ENCODE measurements at regions not wholly inside any gene's neighbourhood (a gene's known extent, or its start where the extent isn't known, plus 50 kb on each side); places are given as distances from the start of the nearest gene placed in this dataset.

GRCh38 chr22:49645257-49645656, 182.4 kb downstream of the BRD1 start (continued):
- TF ChIP-seq PRDM4 (tag by site-specific recombination; IDR thresholded peaks at IDR 0.05) (no peak), ZNF175 (tag by site-specific recombination; IDR thresholded peaks at IDR 0.05) (no peak), ZNF423 (tag by site-specific recombination; IDR thresholded peaks at IDR 0.05) (no peak), ZSCAN5A (tag by site-specific recombination; IDR thresholded peaks at IDR 0.05) (no peak), MZF1 (tag by site-specific recombination; IDR thresholded peaks at IDR 0.05; ENCODE audit: borderline replicate concordance) (no peak), OSR2 (tag by site-specific recombination; IDR thresholded peaks at IDR 0.05) (no peak), ZNF112 (tag by site-specific recombination; IDR thresholded peaks at IDR 0.05) (0 out of 2 replicates have a peak, but pooled peaks have one; percentile 25), SALL2 (tag by site-specific recombination; IDR thresholded peaks at IDR 0.05; ENCODE audit: borderline replicate concordance) (peak; percentile 19; the same call in 1 of the 2 replicates), PRDM6 (tag by site-specific recombination; IDR thresholded peaks at IDR 0.05) (no peak), GLIS2 (tag by site-specific recombination; IDR thresholded peaks at IDR 0.05) (no peak), ZBTB48 (tag by site-specific recombination; IDR thresholded peaks at IDR 0.05) (no peak), GFI1B (tag by site-specific recombination; IDR thresholded peaks at IDR 0.05) (no peak), ZNF248 (tag by site-specific recombination; IDR thresholded peaks at IDR 0.05) (0 out of 2 replicates have a peak, but pooled peaks have one; percentile 41), ZNF529 (tag by site-specific recombination; IDR thresholded peaks at IDR 0.05; ENCODE audit: insufficient replicate concordance) (no peak), ZNF341 (tag by site-specific recombination; IDR thresholded peaks at IDR 0.05; ENCODE audit: low read depth) (no peak), ZNF677 (tag by site-specific recombination; IDR thresholded peaks at IDR 0.05) (no peak), ZNF404 (tag by site-specific recombination; IDR thresholded peaks at IDR 0.05) (no peak), BCL6B (tag by site-specific recombination; IDR thresholded peaks at IDR 0.05) (no peak), ZNF169 (tag by site-specific recombination; IDR thresholded peaks at IDR 0.05) (no peak), ZFP41 (tag by site-specific recombination; IDR thresholded peaks at IDR 0.05; ENCODE audit: borderline replicate concordance) (no peak), ZNF510 (tag by site-specific recombination; IDR thresholded peaks at IDR 0.05; ENCODE audit: insufficient replicate concordance) (no peak), ZNF600 (tag by site-specific recombination; IDR thresholded peaks at IDR 0.05) (no peak), ZNF837 (tag by site-specific recombination; IDR thresholded peaks at IDR 0.05) (no peak), PRDM1 (tag by site-specific recombination; IDR thresholded peaks at IDR 0.05) (no peak), ZSCAN30 (tag by site-specific recombination; IDR thresholded peaks at IDR 0.05) (no peak), ZNF311 (tag by site-specific recombination; IDR thresholded peaks at IDR 0.05; ENCODE audit: borderline replicate concordance) (0 out of 2 replicates have a peak, but pooled peaks have one; percentile 73), ZNF324 (tag by site-specific recombination; IDR thresholded peaks at IDR 0.05) (no peak), ZNF561 (tag by site-specific recombination; IDR thresholded peaks at IDR 0.05; ENCODE audit: borderline replicate concordance) (no peak)
- TF ChIP-seq, protein P1, sequence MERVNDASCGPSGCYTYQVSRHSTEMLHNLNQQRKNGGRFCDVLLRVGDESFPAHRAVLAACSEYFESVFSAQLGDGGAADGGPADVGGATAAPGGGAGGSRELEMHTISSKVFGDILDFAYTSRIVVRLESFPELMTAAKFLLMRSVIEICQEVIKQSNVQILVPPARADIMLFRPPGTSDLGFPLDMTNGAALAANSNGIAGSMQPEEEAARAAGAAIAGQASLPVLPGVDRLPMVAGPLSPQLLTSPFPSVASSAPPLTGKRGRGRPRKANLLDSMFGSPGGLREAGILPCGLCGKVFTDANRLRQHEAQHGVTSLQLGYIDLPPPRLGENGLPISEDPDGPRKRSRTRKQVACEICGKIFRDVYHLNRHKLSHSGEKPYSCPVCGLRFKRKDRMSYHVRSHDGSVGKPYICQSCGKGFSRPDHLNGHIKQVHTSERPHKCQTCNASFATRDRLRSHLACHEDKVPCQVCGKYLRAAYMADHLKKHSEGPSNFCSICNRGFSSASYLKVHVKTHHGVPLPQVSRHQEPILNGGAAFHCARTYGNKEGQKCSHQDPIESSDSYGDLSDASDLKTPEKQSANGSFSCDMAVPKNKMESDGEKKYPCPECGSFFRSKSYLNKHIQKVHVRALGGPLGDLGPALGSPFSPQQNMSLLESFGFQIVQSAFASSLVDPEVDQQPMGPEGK (tag by site-specific recombination; IDR thresholded peaks at IDR 0.05) = no peak
- TF ChIP-seq, protein P2, sequence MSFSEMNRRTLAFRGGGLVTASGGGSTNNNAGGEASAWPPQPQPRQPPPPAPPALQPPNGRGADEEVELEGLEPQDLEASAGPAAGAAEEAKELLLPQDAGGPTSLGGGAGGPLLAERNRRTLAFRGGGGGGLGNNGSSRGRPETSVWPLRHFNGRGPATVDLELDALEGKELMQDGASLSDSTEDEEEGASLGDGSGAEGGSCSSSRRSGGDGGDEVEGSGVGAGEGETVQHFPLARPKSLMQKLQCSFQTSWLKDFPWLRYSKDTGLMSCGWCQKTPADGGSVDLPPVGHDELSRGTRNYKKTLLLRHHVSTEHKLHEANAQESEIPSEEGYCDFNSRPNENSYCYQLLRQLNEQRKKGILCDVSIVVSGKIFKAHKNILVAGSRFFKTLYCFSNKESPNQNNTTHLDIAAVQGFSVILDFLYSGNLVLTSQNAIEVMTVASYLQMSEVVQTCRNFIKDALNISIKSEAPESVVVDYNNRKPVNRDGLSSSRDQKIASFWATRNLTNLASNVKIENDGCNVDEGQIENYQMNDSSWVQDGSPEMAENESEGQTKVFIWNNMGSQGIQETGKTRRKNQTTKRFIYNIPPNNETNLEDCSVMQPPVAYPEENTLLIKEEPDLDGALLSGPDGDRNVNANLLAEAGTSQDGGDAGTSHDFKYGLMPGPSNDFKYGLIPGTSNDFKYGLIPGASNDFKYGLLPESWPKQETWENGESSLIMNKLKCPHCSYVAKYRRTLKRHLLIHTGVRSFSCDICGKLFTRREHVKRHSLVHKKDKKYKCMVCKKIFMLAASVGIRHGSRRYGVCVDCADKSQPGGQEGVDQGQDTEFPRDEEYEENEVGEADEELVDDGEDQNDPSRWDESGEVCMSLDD (tag by site-specific recombination; IDR thresholded peaks at IDR 0.05) = no peak
